Hepatocyte (in vitro differentiated cells): ENCODE measurements at regions not wholly inside any gene's neighbourhood (a gene's known extent, or its start where the extent isn't known, plus 50 kb on each side); places are given as distances from the start of the nearest gene placed in this dataset.

ENCODE experiments used
- DNase-seq: peaks from one replicate; pipeline ENCODE4 v3.0.0-alpha.2; 2016; ENCODE audit warnings: low spot score
- H2AFZ ChIP-seq: fragments of 200-600 bp; sonication (generic); 2 replicates; pipeline ENCODE4 v1.6.0; 2016; ENCODE audit warnings: antibody characterized with exemption, mild to moderate bottlenecking
- H3K27ac ChIP-seq: fragments of 200-600 bp; sonication (generic); 2 replicates; pipeline ENCODE4 v1.5.1; 2016; ENCODE audit warnings: mild to moderate bottlenecking
- H3K27me3 ChIP-seq: fragments of 200-600 bp; sonication (generic); 2 replicates; pipeline ENCODE4 v1.6.1; 2016
- H3K36me3 ChIP-seq: fragments of 200-600 bp; sonication (generic); replicated peaks from 2 replicates; pipeline ENCODE4 v1.5.1; 2016; ENCODE audit warnings: low read depth; ENCODE audit not compliant: insufficient read depth
- H3K4me1 ChIP-seq: fragments of 200-600 bp; sonication (generic); 2 replicates; pipeline ENCODE4 v1.5.1; 2016; ENCODE audit warnings: mild to moderate bottlenecking, moderate library complexity; ENCODE audit not compliant: insufficient read depth
- H3K4me2 ChIP-seq: fragments of 200-600 bp; sonication (generic); 2 replicates; pipeline ENCODE4 v1.6.0; 2016
- H3K4me3 ChIP-seq: fragments of 200-600 bp; sonication (generic); 2 replicates; pipeline ENCODE4 v1.5.1; 2016; ENCODE audit warnings: mild to moderate bottlenecking
- H3K79me2 ChIP-seq: fragments of 200-600 bp; sonication (generic); 2 replicates; pipeline ENCODE4 v1.6.0; 2017; ENCODE audit warnings: mild to moderate bottlenecking
- H3K9me2 ChIP-seq: fragments of 200-600 bp; sonication (generic); replicated peaks from 2 replicates; pipeline ENCODE4 v1.6.0; 2017; ENCODE audit warnings: mild to moderate bottlenecking; ENCODE audit not compliant: insufficient read depth
- H3K9me3 ChIP-seq: fragments of 200-600 bp; sonication (generic); 2 replicates; pipeline ENCODE4 v1.5.1; 2016; ENCODE audit warnings: low read depth, mild to moderate bottlenecking
- H4K20me1 ChIP-seq: fragments of 200-600 bp; sonication (generic); 2 replicates; pipeline ENCODE4 v1.6.0; 2016; ENCODE audit warnings: mild to moderate bottlenecking; ENCODE audit not compliant: insufficient read depth, poor library complexity, severe bottlenecking
- CTCF ChIP-seq: fragments of 200-600 bp; sonication (generic); IDR thresholded peaks from 2 replicates; pipeline ENCODE4 v1.5.1; 2016; ENCODE audit warnings: antibody characterized with exemption, mild to moderate bottlenecking; ENCODE audit not compliant: poor library complexity
- EZH2 ChIP-seq: fragments of 200-600 bp; sonication (generic); IDR thresholded peaks from 2 replicates; pipeline ENCODE4 v1.6.1; 2016; ENCODE audit warnings: antibody characterized with exemption, mild to moderate bottlenecking, borderline replicate concordance
- EZH2phosphoT487 ChIP-seq: fragments of 200-600 bp; sonication (generic); IDR thresholded peaks from one replicate; pipeline ENCODE4 v1.6.1; 2018; ENCODE audit warnings: antibody characterized with exemption, mild to moderate bottlenecking, low read depth, moderate library complexity; ENCODE audit not compliant: unreplicated experiment, severe bottlenecking
- WGBS: methylation state at CpG from one replicate; pipeline ENCODE4 v1.1.6; 2016; ENCODE audit warnings: low lambda C conversion rate; ENCODE audit errors: missing lambda C conversion rate; 5-methylcytosine and 5-hydroxymethylcytosine counted together

GRCh38 chr11:116507849-116508695 is 264.7 kb downstream of the BUD13 start:
- H3K27me3 ChIP-seq = peaks cover 30% of the 10 kb centered on the region
- no peak overlapping the region for H3K4me2 ChIP-seq
- DNase-seq = no peak
- H3K79me2 ChIP-seq = no peaks in the 10 kb centered on the region
- H3K9me3 ChIP-seq = no peaks in the 10 kb centered on the region
- no peak overlapping the region for H3K27ac ChIP-seq
- no peaks in the 10 kb centered on the region for H4K20me1 ChIP-seq
- no peaks in the 10 kb centered on the region for H3K36me3 ChIP-seq
- H3K9me2 ChIP-seq = no peaks in the 10 kb centered on the region
- H2AFZ ChIP-seq = no peak overlapping the region
- H3K4me1 ChIP-seq = no peaks in the 10 kb centered on the region
- 77% methylated on average over 8 of the region's 8 CpGs for WGBS
- TF ChIP-seq EZH2 (no peak), EZH2phosphoT487 (no peak)
- no peak overlapping the region for H3K4me3 ChIP-seq

- no peak overlapping the region for H3K4me2 ChIP-seq
- no peak for DNase-seq
- no peak overlapping the region for H3K27ac ChIP-seq
- 93% methylated on average over 4 of the region's 4 CpGs for WGBS
- H3K4me1 ChIP-seq = no peaks in the 10 kb centered on the region
- TF ChIP-seq EZH2phosphoT487 = no peak
- TF ChIP-seq EZH2 = no peak
- no peak for TF ChIP-seq CTCF
- H3K9me3 ChIP-seq = no peaks in the 10 kb centered on the region
- no peaks in the 10 kb centered on the region for H3K9me2 ChIP-seq
- no peaks in the 10 kb centered on the region for H4K20me1 ChIP-seq
- H3K36me3 ChIP-seq = no peaks in the 10 kb centered on the region
- no peak overlapping the region for H3K4me3 ChIP-seq
- no peaks in the 10 kb centered on the region for H3K79me2 ChIP-seq
- H2AFZ ChIP-seq = no peak overlapping the region
- H3K27me3 ChIP-seq = peaks cover 34% of the 10 kb centered on the region
Observed at GRCh38 chr11:116507016-116507415, 265.8 kb downstream of the BUD13 start.

GRCh38 chr11:116506263-116506825 is 266.4 kb downstream of the BUD13 start:
- H3K9me3 ChIP-seq = no peaks in the 10 kb centered on the region
- H3K27ac ChIP-seq = no peak overlapping the region
- WGBS = 81% methylated on average over 5 of the region's 6 CpGs
- no peaks in the 10 kb centered on the region for H3K9me2 ChIP-seq
- H3K27me3 ChIP-seq = peaks cover 41% of the 10 kb centered on the region
- H4K20me1 ChIP-seq = no peaks in the 10 kb centered on the region
- TF ChIP-seq EZH2 (no peak), EZH2phosphoT487 (no peak), CTCF (no peak)
- no peak overlapping the region for H2AFZ ChIP-seq
- no peak overlapping the region for H3K4me2 ChIP-seq
- H3K4me3 ChIP-seq = no peak overlapping the region
- no peaks in the 10 kb centered on the region for H3K36me3 ChIP-seq
- H3K79me2 ChIP-seq = no peaks in the 10 kb centered on the region
- no peaks in the 10 kb centered on the region for H3K4me1 ChIP-seq
- DNase-seq = no peak
